Medulla oblongata (tissue), 1 donor: ENCODE measurements at regions not wholly inside any gene's neighbourhood (a gene's known extent, or its start where the extent isn't known, plus 50 kb on each side); places are given as distances from the start of the nearest gene placed in this dataset.

ENCODE experiments used
- DNase-seq: peaks from one replicate; pipeline ENCODE4 v3.0.0-alpha.2; 2015; ENCODE audit errors: extremely low spot score

DNA sequence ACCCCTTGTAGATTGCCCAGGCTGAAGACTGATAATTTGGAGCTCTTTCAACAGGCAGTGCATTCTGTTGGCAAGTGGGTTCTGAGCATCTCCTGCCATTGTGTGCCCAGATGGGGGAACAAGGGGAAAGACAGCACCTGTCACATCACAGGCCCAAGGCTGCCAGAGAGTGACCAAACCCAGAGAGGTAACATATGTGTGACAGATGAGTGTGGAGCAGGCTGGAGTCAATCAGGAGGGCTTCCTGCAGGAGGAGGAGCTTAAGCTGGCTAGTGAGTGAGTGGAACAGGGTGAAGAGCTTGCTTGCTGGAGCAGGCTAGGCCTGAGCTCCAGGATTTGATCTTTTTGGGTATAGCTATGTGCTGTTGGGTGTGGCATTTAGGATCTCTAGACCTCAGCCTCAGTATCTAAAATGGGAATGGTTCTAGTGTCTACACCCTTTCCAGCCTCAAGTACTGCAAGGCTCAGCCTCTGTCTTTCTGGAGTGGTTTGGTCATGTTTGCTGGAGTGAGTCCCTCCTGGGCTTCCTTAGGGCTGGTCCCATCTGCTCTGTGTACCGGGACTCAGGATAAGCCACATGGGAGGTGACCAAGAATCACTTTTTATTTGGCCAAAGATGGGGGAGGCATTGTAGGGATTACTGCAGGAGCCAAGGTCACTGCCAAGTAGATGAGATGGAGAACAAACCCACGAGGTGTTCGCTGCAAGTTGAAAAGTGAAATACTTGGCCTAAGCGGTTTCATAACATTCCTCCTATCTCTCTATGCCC is 152.4 kb upstream of the TSHZ3 start:
- DNase-seq: no peak

DNA sequence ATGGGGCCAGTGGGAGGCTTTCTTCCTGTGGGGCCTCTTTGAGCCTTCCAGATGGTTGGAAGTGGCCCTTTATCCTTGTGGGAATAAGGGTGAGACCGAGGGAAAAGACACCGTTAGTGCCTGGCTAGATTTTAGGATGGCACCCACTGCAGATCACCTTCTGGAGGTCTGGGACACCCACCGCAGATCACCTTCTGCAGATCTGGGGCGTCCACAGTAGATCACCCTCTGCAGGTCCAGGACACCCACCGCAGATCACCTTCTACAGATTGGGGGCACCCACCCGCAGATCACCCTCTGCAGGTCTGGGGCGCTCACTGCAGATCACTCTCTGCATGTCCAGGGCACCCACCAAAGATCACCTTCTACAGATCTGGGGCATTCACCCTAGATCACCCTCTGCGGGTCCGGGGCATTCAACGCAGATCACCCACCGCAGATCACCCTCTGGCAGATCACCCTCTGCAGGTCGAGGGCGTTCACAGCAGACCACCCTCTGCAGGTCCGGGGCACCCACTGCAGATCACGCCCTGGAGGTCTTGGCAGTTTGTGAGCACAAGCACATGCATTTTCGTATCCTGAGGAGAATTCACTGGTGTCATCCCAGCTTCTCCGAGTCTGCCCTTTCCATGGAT is 153.4 kb upstream of the TSHZ3 start:
- DNase-seq: no peak

DNA sequence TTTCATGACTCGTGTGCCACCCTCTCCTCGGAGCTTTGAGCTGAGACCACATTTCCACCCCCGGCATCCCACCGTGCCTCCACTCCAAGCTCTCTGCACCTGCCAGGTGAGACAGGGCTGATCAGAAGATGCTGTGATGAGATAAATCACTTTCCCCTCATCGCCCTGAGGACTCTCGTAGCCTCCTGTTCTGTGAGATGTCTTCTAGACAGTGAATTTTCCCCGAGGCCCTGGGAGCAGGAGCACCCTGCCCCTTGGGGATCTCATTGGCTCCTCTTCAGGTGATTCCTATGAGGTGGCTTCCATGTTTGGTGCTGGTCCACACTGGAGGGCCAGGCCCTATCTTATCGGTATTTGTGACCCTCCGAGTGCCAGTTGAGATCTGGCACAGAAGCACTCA is 154.0 kb upstream of the TSHZ3 start:
- no peak for DNase-seq

DNA sequence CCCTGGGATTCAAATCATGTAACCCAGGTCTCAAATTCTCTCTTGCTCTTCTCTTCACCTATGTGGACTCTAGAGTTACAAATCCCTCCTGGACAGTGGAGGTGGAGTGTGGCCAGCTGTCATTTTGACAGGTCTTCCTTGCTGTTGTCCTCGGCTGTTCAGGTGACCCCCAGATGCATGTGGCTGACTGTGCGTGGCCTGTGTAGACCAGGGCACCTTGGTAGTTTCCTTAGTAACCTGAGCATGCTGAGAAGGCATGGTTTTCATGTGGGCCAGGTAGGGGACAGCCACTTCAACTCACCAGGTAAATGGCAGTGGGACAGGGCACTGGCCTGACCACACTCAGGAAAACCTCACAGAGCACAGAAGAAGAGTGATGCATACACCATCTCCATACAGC is 155.0 kb upstream of the TSHZ3 start:
- no peak for DNase-seq

DNA sequence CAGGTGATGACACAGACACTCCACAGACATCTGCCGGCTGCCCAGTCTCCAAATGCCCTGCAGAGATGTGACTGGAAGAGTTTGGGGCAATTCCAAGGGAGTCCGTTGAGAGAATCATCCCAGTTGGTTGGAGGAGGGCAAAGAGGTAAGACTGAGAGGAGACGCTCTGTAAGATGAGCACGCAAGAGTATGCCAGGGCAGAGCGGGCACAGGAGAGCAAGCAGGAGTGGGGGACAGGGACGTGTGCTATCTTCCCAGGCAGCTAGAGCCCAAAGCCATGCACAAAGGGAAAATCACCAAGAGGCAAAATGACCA is 156.3 kb upstream of the TSHZ3 start:
- no peak for DNase-seq

DNA sequence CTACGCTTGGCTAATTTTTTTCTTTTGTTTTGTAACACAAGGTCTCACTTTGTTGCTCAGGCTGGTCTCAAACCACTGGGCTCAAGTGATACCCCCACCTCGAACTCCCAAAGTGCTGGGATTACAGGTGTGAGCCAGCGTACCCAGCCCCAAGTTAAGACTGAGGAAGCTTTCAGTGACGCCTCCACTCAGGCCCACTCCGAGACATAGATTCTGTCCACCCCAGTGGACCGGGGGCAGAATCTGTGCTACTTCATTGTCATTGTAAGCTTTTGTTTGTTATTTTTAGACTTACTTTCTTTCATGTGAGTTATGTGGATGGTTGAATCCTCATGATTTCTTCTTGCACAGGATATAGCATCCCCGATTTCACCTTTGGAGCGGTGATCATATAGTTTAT is 156.9 kb upstream of the TSHZ3 start:
- no peak for DNase-seq

DNA sequence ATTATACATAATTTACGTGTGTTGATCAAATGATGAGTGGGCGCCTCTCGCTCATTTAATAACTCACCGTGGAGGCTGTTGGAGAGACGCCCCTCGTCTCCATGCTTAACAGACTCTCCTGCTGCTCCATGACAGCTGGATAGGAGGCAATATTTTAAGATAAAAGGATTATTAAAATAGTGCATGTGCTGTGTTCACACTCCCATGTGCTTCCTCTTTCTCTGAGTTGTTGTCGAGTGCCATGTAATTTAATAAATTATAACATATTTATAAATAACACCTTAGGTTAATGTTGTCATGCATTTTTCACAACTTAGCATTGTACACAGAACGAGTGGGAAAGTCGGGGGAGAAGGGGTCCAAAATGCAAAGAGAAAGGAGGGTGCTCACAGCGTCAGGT is 161.4 kb upstream of the TSHZ3 start:
- DNase-seq: no peak

DNA sequence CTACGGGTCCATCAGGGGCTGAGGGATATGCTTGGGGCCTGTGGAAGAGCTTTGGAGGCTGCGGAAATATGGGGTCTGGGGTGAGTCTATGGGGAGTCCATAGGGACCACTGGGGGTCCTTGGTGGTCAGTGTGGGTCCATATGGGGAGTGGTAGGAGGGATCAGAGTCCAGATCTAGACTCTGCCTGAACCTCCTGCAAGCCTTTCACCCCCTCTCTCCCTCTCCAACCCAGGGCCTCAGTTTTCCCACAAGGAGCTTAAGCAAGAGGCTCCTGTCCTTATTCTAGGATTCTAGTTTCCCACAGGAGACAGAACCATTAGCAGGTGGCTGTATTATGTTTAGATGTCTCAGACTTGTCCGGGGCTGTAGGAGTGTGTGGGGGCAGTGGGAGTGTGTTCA is 161.9 kb upstream of the TSHZ3 start:
- DNase-seq: no peak

DNA sequence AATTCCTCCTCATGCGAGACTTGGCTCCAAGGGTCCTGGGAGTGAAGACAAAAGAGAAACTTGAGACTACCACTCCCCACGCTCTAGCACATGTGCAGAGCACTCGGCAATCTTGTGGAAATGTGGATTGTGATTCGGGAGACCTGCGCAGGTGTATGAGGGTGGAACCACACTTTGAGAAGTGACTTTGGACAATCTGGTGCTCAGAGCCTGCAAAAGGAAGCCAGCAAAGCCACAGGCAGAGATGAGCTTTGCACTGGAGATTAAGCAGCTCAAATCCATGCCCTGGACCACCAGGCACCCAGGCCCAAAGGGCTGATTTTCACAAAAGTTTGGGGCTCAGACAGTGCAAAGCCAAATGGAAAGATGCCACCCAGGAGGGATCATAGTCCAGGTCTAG is 162.5 kb upstream of the TSHZ3 start:
- DNase-seq: no peak

DNA sequence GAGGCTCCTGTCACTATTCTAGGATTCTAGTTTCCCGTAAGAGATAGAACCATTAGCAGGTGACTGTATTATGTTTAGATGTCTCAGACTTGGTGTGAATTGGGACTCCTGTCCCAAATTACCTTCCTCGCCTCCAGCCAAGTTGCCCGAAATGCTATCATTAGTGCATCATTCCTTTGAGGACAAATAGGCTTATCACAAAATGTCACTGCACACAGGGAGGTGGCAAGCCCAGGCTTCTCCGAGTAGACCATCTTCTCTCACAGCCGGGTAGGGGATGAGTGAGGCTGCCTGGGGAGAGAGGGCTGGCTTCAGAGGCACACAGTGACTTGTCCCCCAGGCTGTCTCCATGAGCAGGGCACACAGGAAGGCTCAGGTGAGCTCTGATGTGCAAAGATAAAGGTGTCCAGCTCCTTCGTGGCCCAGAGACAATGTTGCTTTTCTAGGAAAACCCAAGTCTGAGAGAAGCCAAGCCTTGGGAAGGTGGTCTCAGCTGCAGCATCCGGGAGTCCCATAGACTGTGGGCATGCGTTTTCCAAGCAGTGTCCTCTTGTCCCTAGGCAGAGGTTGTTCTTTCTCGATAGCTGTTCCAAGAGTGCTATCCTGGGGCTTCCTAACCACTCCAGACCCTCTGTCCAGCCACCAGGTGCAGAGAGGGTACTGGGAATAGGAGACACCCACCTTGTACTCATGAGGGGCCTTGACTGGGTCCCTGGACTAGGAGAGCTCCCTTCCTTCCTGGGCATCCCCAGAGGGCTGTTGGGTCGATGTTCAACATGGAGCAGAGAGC is 163.1 kb upstream of the TSHZ3 start:
- no peak for DNase-seq

DNA sequence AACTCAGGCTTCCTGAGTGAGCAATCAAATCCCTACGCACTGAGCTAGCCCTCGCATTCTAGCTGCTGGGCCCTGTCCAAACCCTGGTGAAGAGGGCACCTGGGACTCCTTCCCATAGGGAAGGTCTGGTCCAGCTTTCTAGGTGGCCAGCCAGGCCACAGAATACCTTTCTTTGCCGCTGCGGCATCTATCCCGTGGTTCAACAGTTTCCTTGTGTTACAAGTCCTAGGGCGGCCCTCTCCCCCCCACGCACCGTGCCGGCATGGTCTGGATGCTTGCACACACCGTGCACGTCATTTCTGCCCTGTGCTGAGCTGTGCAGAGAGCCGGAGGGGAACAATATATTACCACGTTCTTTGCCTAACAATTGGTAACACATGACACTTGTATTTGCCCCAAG is 164.6 kb upstream of the TSHZ3 start:
- DNase-seq: no peak

DNA sequence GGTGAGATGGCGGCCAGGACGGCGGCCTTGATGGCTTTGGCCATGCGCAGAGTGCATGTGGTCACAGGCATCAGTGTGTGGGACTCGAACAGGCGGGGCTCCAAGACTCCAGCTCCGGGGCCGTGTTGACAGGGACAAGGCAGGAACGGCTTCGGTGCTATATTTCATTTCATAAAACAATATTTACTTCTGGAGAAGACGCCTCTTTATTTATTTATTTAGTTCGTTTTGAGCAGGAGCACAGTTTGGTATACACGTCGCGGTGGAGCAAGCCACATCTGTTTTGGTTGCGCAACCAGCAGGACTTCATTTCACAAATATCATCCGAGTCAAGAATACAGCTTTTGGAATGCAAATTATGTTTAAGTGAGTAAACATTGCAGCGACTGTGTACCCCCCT is 166.7 kb upstream of the TSHZ3 start:
- DNase-seq: no peak

DNA sequence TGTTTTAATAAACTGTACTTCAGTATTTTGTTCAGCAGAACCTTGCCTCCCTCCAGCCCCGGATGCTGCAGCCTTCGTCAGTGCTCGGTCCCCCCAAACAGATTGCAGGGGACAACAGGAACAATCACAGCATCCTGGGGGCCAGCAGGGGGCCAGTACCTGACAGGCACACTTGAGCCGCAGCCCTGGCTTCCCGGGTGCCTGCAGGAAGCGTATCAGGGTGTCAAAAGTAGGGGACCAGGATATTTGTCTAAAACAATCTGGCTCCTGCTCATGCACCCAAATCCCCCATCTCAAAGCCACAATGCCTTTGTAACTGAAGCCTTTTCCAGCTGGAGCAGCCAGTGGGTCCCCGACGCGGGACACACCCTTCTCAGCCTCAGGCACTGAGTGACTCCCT is 167.5 kb upstream of the TSHZ3 start:
- no peak for DNase-seq

DNA sequence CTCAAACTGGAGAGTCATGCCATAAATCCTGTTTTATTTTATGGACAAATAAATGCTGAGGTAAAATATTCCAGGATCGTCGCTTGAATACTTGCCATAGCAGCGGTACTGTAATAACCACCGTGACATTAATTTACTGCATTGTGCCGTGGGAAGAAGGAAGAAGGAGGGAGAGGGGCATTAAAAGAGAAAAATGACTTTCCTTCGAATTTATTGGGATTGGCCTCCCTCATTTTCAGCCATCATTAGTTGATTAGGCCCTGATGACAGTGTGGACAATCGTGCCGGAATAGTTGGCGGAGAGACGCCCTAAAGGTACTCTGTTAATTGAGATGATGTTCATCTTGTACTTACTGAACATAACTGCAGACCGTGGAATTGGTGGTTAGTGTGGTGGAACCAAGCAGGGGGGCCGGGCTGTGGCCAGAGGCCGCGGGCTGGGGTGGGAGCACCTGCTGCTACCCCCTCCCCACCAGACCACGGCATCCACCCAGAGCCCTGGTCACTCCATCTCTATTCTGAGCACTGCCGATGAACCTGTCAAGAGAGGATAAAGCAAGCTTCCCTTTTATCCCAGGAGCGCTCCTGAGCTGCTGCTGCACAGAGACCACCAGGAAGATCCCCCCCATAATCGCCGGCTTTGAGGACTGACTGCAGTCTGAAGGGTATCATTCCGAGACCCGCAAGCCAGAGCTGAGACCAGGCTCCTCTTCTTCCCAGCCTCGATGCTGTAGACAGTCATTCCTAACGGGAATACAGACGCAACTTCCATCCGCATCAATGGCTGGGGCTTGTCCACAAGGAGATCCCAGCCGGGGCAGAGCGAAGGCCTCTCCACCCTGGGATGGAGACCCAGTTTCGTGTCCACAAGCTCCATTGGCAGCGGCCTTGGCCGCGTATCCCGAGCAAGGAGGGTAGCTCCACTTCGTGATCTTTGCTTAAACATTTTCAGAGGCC is 168.3 kb upstream of the TSHZ3 start:
- DNase-seq: no peak

DNA sequence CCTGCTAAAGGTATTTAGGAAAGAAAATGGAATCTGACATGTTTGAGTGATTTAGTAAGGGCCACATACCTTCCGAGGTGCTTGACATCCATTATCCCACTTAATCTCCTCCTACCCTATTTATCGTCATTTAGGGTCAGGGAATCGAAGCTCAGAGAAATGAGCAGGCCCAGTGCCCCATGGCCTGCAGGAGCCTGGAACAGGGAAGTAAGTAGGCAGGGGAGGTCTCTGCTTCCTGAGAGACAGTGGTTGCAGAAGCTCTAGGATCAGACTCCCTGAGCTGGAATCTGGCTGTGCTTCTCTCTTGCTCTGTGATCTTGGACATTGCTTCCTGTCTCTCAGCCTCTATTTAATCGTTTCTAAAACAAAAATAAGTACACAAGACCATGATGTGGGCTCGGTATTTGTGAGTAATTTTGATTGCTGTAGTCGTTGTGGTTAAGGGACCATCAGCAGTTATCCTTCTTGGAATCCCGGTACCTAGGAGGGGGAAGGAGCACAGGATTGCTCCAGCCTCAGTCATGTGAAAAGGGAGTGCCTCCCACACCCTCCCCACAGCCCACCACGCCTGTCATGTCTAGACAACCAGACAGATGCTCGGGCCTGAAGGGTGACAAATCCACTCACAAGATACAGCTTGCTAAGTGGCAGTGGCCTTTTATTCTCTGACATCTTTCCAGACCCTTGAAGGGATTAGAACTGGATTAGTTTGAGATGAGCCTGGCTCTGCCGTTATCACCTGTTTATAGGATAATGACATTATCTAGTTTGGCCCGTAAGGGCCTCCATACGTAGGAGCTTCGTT is 169.2 kb upstream of the TSHZ3 start:
- no peak for DNase-seq

DNA sequence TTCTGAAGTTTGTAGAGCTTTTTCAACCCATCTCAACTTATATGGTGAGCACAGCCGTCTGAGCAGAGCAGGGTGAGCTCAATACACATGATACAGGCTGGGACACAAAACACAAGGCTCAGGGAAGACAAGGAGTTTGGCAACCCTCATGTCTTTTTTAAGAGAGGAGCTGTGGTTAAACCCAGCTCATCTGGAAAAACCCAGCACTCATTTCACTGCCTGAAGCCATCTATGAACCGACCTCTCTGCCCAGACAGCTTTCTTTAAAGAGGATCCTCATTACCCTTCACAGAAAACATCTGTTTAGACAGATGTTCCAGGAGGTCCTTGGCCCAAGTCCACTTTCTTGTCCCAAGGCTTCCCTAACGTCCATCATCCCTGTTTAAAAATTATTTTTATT is 170.0 kb upstream of the TSHZ3 start:
- no peak for DNase-seq

DNA sequence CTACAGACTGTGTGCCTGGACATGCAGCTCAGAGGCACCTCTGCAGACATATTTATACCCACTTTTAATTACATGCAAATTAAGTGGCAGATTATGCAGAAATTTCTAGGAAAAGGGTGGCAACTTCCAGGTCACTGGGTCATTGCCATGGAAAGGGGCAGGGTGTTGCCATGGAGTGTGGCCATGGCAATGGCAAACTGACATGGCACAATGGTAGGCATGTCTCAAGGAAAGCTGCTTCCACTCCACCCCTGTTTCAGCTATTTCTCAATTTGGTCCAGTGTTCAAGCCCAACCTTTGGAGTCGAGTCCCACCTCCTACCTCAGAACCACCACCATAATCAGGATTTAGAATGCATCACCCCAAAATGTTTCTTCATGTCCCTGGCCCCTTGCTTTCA is 170.7 kb upstream of the TSHZ3 start:
- no peak for DNase-seq

DNA sequence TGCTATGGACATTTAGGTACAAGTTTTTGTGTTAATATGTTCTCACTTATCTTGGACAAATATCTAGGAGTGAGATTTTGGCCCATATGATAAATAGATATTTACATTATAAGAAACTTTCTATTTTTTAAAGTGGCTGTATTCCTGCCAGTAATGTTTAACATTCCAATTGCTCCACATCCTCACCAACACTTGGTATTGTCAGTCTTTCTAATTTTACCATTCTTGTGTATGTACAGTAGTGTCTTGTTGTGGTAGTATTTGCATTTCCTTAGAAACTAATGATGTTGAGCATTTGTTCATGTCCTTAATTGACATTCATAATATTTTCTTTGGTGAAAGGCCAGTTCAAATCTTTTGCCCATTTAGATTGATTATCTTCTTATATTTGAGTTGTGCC is 171.4 kb upstream of the TSHZ3 start:
- DNase-seq: no peak

DNA sequence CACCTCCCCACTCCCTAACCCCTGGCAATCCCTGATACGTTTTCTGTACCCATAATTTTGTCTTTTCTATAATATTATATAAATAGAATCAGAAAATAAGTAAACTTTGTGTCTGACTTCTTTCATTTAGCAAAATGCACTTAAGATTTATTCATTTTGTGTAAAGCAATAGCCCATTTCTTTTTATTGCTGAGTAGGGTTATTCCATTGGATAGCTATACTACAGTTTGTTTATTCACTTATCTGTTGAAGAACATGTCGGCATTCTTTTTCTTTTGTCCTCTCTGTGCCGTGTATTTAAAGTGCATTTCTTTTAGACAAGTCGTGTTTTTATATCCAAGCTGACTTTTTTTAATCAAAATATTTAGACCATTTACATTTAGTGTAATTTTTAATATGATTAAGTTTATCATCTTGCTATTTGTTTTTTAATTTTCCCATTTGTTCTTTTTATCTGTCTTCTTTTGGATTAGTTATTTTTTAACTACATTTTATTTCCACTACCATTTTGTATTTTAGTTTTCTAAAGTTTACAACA is 176.4 kb upstream of the TSHZ3 start:
- no peak for DNase-seq

DNA sequence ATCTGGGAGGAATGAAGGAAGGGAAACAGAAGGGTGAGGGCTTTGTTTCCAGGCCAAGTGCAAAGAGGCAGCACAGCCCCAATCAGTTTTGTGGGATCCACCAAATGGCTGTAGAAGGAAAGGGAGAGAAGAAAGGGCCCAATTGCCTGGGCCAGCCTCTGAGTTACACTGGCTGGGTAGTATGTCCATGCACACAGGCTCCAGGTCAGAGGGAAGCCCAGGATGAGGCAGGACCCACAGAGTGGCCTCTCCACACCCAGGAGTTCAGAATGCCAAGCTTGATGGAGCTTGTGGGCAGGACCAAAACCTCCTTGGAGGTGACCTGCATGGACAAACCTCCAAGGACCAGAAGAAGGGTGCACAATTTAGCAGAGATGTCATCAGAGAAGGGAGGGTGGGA is 178.2 kb upstream of the TSHZ3 start:
- no peak for DNase-seq

DNA sequence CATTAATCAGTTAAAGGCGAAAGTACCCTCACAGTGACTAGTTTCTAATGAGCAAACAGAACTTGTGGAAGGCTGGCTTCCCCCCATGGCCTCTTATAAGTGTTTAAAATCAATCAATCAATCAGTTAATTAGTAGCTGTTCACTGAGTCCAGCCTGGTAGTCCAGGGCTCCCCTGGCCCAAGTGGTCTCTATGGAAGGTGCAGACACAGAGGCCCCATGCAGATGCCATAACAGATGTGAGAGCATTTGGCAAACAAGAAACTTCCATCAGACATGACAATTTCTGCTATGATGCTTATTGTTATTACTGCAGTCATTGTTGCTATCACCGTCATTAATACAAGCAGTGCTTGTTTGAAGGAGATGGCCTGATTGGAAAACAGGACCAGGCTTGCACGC is 179.0 kb upstream of the TSHZ3 start:
- DNase-seq: no peak
